ENCODE measurements at regions not wholly inside any gene's neighbourhood (a gene's known extent, or its start where the extent isn't known, plus 50 kb on each side); places are given as distances from the start of the nearest gene placed in this dataset.

GRCh38 chr16:6016530-6017184 is 919.1 kb upstream of the EEF2KMT start:
- no peak for ATAC-seq
- WGBS, 4 donors = 13 to 20% (median 14%) methylated on average over 2 of the region's 2 CpGs

DNA sequence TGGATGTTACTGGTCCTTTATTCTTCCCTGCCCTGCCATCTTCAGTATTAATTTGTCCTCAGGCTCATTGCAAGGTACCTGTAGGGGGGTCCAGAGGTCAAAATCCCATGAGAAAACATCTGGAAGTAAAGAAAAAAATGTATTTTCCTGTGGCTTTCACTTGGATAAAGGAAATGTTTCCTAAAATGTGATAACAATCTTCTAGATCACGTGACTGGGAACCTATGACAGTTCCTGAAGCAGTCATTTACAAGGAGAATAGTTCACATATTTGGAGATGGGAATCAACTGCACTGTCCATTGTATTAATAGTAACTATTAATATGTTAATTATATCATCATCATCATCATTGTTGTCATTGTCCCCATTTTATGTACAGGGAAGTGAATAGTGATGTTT is 915.1 kb upstream of the EEF2KMT start:
- H3K4me3 ChIP-seq = no peak overlapping the region
- no peak overlapping the region for H3K27ac ChIP-seq
- H3K27me3 ChIP-seq = peaks cover 0 to 12% (median 0%) of the 10 kb centered on the region in 9 donors
- WGBS, 4 donors = 25 to 35% (median 30%) methylated on average over 1 of the region's 1 CpG
- TF ChIP-seq CTCF (IDR thresholded peaks at IDR 0.05) (no peak), POLR2A (IDR thresholded peaks at IDR 0.05) (no peak)
- no peaks in the 10 kb centered on the region for H3K36me3 ChIP-seq
- intact Hi-C loops (cut with DNase I) = no loop called here
- H3K4me1 ChIP-seq = no peaks in the 10 kb centered on the region
- no peak for ATAC-seq
- H3K9me3 ChIP-seq = peaks cover 0 to 17% (median 0%) of the 10 kb centered on the region in 12 donors
- DNase-seq = no peak

More at GRCh38 chr16:6016530-6017184, 919.1 kb upstream of the EEF2KMT start:
- Histone ChIP-seq H3K4me1 (peaks cover 0 to 14% (median 0%) of the 10 kb centered on the region in 12 donors), H3K27ac (no peak overlapping the region), H3K27me3 (peaks cover 18 to 47% (median 30%) of the 10 kb centered on the region in 9 donors), H3K9me3 (peaks cover 0 to 17% (median 0%) of the 10 kb centered on the region in 12 donors), H3K4me3 (no peak overlapping the region), H3K36me3 (no peaks in the 10 kb centered on the region)
- TF ChIP-seq CTCF (IDR thresholded peaks at IDR 0.05) (peak in 1 of 12 donors; percentile 14), POLR2A (IDR thresholded peaks at IDR 0.05) (no peak)
- intact Hi-C loops (cut with DNase I) = no loop called here
- DNase-seq = no peak

DNA sequence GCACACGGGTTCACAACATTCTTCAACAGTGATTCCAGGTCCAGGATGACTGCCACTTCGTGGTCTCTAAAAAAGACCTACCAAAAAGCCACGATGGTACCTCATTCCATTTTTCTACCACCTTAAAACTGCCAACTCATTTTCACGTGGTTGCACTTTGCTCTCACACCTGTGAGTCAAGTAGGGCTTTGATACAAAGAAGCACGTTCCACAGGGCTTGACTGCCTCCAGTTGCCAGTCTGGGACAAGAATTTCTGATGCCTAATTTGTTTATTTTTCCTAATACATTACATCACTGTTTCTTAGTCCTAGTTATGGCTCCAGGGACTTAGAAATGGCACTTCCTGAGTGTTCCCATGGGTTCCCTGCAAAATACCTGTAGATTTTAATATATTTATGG is 911.6 kb upstream of the EEF2KMT start:
- 47 to 53% (median 51%) methylated on average over 5 of the region's 5 CpGs for WGBS, 4 donors
- no peaks in the 10 kb centered on the region for H3K4me1 ChIP-seq
- intact Hi-C loops (cut with DNase I) = no loop called here

GRCh38 chr16:6008670-6009069 is 911.1 kb upstream of the EEF2KMT start:
- Histone ChIP-seq H3K4me1 (no peaks in the 10 kb centered on the region), H3K9me3 (peaks cover 0 to 8% (median 0%) of the 10 kb centered on the region in 12 donors), H3K27me3 (peaks cover 0 to 4% (median 0%) of the 10 kb centered on the region in 9 donors), H3K27ac (no peak overlapping the region), H3K36me3 (no peaks in the 10 kb centered on the region), H3K4me3 (no peak overlapping the region)
- ATAC-seq (no peak), DNase-seq (no peak)
- TF ChIP-seq POLR2A (IDR thresholded peaks at IDR 0.05) (no peak), CTCF (IDR thresholded peaks at IDR 0.05) (no peak)
- WGBS, 4 donors = 60 to 63% (median 61%) methylated on average over 9 of the region's 9 CpGs
- intact Hi-C loops (cut with DNase I) = no loop called here

More for the DNA sequence above, 911.6 kb upstream of the EEF2KMT start:
- H3K4me3 ChIP-seq = no peak overlapping the region
- no peak overlapping the region for H3K27ac ChIP-seq
- H3K27me3 ChIP-seq = peaks cover 0 to 4% (median 0%) of the 10 kb centered on the region in 9 donors
- peaks cover 0 to 9% (median 0%) of the 10 kb centered on the region in 12 donors for H3K9me3 ChIP-seq
- no peaks in the 10 kb centered on the region for H3K36me3 ChIP-seq
- no peak for TF ChIP-seq CTCF (IDR thresholded peaks at IDR 0.05)
- TF ChIP-seq POLR2A (IDR thresholded peaks at IDR 0.05) = no peak
- no peak for ATAC-seq
- DNase-seq = no peak

Data from heart left ventricle (tissue), 16 donors.